Medulla oblongata (tissue), 1 donor: ENCODE measurements at regions not wholly inside any gene's neighbourhood (a gene's known extent, or its start where the extent isn't known, plus 50 kb on each side); places are given as distances from the start of the nearest gene placed in this dataset.

ENCODE experiments used
- DNase-seq: peaks from one replicate; pipeline ENCODE4 v3.0.0-alpha.2; 2015; ENCODE audit errors: extremely low spot score

GRCh38 chr13:22226086-22226485 lies 555.2 kb downstream of the FGF9 start:
- no peak for DNase-seq

DNA sequence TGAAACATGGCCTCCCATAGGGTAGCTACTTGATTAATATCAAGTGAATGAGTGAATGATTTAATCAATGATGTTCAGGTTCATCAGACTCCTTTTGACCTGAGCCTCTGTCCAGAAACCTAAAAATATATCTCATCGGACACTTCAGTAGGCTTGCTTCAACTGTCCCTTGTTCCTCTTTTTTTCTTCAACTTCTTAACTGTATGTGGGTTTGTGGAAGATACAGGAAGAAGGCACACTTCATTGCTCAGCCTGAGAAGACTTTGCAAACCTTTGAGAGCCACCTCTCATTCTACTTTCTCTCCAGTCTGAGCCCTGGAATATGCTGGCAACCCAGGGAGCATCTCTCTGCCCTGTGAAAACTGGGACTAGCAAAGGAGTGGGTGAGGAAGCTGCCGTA lies 557.0 kb downstream of the FGF9 start:
- no peak for DNase-seq

DNA sequence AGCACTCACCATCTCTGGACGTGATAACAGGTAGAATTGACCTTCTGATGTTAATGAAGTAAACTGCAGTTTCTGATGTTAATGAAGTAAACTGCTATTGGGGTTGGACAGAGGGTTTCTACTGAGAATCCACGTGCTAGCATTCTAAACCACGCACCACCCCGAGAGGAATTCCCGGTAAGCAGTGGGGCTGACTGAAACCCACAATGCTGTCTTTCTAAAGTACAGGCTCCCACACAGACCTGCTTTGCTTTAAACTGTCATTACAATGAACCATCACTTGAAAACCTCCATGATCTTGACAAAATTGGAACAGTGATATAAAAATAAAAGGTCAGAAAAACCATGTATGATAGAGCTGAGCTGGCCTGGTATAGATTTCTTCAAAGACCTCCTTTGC lies 559.0 kb downstream of the FGF9 start:
- DNase-seq = no peak

GRCh38 chr13:22232186-22232585 lies 561.3 kb downstream of the FGF9 start:
- DNase-seq = no peak

- no peak for DNase-seq
Observed at GRCh38 chr13:22235285-22235949, 564.5 kb downstream of the FGF9 start.

DNA sequence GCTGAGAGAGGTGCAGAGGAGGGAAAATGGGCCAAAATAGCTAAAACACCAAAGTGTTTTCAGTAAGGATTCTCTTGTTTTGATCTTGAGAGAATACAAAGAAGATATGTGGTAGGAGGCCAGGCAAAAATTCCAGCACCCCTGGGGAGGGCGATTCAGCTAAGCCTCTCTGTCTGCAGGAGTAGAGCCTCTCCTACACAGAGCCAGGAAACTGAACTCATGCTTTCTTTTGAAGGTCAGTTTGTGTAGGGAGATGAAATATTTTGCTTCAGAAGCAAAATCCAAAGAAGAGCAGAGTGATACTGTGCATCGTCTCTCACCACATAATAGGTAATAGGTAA lies 565.0 kb downstream of the FGF9 start:
- DNase-seq = no peak

DNA sequence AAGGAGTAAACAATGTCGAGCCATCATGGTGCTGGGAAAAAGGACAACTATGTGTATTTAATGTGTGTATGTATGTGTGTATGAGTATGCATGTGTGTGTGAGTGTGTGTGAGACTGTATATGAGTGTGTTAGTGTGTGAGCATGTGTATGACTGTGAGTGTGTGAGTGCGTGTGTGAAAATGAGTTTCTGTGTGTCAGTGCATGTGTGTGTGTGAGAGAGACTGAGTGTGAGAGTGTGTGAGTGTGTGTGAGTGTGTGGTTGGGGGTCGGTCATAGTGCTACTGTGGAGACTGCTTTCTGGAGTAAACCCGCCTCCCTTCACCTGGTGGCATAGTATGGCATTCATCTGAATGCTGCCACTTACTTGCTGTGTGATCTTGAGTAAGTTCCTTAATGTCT lies 567.4 kb downstream of the FGF9 start:
- DNase-seq = no peak

DNA sequence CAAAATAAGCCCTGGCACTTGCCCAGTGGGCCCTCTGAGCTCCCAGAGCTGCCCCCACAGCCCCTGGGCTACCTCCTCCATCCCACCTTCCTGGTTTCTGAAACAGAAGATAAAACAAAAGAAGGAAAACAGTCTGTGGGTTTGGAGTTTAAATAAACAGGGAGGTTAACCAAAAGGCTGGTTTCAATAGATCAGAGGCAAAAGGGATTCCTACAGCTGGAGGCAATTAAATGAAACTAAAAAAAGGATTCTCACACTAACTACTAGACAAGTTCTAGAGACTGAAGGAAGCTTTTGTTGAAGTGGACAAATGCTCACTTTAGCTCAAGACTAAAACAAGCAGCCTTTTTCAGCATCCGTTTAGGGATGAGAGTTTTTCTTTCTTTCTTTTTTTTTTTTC lies 569.8 kb downstream of the FGF9 start:
- no peak for DNase-seq

DNA sequence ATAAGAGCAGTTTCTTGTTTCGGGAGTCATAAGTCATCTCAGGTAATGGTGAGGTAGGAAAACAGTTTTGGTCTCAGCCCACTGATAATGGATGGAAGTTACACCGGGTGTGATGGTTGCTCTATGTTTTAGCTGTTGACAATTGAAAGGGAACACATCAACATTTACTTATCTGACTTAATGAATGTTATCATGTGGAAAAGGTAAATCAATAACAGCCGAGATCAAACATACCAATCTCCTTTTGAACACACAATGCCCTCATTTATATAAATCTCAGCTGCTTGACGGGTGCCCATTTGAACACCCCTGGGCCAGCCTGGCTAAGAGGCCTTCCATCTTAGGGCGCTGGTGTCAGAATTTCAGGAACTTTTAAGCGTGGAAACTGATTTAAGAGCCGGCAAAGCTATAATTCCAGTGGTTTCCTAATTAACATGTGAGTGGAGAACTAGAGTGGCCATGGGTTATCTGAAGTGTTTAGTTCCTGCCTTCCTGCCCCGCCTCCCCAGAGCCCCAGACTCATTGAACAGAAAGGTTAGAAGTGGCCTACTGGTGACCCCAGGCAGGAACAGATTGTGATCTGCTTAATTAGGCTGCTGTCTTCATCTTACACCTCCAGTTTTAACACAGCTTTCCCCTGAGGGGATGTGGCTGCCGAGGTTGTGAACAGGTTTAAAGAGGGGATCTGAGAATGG lies 572.7 kb downstream of the FGF9 start:
- DNase-seq = no peak

- DNase-seq = no peak
Observed at GRCh38 chr13:22252281-22252830, 581.5 kb downstream of the FGF9 start.

DNA sequence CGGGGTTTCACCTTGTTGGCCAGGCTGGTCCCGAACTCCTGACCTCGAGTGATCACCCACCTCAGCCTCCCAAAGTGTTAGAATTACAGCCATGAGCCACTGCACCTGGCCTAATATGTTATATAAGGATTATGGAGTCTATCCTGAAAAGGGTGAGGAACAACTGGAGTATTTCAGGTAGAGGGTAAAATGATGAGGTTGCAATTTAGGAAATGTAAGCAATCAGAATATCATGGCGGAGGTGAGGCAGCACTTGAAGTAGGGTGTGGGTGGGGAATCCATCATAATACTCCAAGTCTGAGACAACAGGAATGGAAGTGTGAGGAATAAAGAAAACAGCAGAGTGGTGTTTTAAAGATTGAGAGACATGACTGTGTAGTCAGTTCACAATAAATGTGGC lies 582.2 kb downstream of the FGF9 start:
- no peak for DNase-seq

- DNase-seq = no peak
Observed at GRCh38 chr13:22256111-22256639, 585.3 kb downstream of the FGF9 start.

GRCh38 chr13:22262001-22262885 lies 591.4 kb downstream of the FGF9 start:
- no peak for DNase-seq

DNA sequence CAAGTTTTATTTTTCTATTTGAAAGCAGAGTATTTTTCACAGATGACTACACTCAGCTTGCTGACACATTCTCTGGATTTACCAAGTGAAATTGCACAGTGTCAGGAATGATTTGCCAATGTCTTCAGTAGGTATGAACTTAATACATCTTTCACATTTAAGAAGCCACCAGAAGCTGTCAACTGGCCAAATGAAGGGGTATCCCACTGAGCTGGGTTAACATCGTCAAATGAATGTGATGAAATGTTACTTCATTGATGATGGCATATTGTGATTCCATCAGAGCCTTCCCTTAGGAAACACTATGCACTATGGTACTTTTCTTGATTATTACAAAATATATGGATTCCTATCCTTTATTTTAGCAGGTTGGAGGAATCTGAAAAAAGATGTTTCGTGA lies 592.3 kb downstream of the FGF9 start:
- DNase-seq = no peak

DNA sequence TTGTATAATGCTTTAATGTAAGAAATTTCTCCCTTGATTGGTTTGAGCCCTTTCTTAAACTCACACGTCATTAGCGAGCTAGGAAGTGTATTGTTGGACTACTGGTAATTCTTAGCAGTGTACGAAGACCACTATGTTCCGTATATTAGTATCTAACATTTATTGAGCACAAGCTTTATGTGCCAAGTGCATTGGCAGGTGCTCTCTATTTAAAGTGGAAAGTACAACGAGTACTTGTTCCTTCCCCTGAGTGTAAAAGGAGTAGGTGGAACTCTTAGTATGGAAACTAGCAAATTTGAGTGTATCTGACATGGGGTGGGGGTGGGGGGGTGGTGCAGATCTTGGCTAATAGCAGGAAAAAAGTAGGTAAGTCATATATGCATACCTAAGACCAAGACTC lies 594.7 kb downstream of the FGF9 start:
- DNase-seq = no peak

GRCh38 chr13:22270881-22271280 lies 600.0 kb downstream of the FGF9 start:
- no peak for DNase-seq

GRCh38 chr13:22271903-22272302 lies 601.0 kb downstream of the FGF9 start:
- no peak for DNase-seq

GRCh38 chr13:22275393-22275792 lies 604.5 kb downstream of the FGF9 start:
- DNase-seq = no peak

DNA sequence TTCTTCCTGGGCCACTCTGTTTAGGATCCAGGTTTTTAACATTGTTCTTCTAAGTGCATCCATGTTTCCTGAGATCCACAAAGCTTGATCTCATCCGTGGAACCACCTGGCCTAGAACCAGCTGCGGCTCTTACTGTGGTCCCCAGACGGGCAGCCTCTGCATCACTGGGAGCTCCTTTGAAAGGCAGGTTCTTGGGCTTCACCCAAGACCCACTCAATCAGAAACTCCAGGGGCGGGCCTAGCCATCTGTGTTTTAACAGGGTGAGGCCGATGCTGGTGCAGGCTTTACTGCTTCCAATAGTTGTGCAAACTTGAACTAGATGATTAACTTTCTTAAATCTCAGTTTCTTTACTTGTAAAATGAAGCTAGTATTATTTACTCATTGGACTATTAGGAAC lies 605.7 kb downstream of the FGF9 start:
- no peak for DNase-seq

DNA sequence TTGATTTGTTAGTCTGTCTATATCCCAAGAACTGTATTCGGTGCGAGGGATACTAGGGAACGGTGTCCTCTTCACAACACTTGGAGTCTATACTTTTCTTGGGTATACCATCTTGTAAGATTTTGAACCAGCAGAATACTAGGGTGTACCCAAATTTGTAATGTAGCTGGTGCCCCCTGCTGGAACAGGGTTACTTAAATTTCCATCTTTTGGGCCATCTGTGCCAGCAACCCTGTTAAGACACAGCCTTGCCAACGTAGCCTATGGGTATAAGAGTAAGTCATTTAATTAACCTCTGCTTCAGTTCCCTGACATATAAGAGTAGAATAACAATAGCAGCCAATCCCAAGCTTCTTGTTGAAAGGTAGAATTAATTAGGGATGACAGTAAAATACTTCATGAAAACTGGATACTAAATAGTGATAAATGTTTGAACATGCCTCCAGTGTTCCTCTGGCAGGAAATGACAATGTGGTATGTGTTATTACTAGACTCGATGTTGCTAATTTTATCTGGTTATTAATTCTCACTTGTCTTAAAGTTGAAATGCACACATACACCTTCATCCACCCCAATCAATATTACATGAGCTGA lies 607.6 kb downstream of the FGF9 start:
- DNase-seq = peak; percentile 47

GRCh38 chr13:22285867-22286266 lies 615.0 kb downstream of the FGF9 start:
- DNase-seq = no peak

GRCh38 chr13:22286338-22286737 lies 615.5 kb downstream of the FGF9 start:
- DNase-seq = no peak
